ENCODE measurements at regions not wholly inside any gene's neighbourhood (a gene's known extent, or its start where the extent isn't known, plus 50 kb on each side); places are given as distances from the start of the nearest gene placed in this dataset.

DNA sequence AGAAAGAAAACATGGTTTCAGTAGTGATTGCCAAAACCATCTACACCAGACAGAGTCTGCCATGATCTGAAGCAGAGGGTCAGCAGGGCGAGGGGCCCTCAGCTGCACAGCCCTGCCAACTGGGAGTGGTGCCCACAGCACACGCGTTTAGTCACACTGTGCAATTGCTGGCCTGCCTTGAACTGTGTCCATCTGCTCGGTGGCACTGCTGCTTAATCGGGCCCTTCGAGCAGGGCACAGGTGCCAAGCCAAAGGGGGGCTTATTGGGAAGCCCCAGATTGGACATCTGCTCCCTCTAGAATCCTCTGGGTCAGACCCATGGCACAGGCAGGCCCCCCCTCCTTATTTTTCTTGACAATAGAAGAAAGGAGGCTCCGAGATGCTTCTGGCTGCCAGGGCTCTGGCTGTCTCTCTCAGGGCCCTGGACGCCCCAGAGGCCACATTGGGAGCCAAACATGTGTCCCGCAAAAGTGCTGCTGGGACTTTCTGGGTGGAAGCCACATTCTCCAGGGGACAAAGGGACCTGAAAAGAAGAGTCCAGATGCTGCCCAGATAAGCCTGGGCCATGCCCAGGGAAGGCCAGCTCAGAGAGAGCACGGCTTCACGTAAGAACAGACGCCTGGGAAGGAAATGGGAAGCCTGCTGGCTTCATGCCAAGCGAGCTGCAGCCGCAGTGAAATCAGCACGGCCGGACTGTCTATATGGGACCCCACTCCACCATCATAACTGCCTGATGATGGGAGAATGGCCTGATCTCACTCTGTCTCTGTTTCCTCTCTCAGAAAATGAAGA, 349.2 kb downstream of the GADD45G start:
- intact Hi-C loops (cut with micrococcal nuclease; ENCODE audit: unreplicated experiment), result no loop called here
- ATAC-seq (no peak), FAIRE-seq (no peak), DNase-seq (ENCODE audit: low read depth, low spot score) (no peak)
- H3K4me1 ChIP-seq (ENCODE audit: control insufficient read depth, insufficient read depth, low read length), result no peaks in the 10 kb centered on the region
- 59% methylated on average over 16 of the region's 16 CpGs for WGBS (ENCODE audit: insufficient coverage, insufficient replicate concordance, low lambda C conversion rate, missing lambda C conversion rate)
- in situ Hi-C loops (cut with MboI), result no loop called here
- H3K4me2 ChIP-seq (ENCODE audit: control insufficient read depth, insufficient read depth), result no peak overlapping the region
- H3K27ac ChIP-seq (ENCODE audit: control insufficient read depth, insufficient read depth), result no peak overlapping the region
- TF ChIP-seq ZNF24 (IDR thresholded peaks at IDR 0.05) (no peak), SREBF2 (IDR thresholded peaks at IDR 0.05; ENCODE audit: low read length) (no peak), MTA3 (IDR thresholded peaks at IDR 0.05; ENCODE audit: borderline replicate concordance, low read length) (no peak)
- TF ChIP-seq, protein P1, sequence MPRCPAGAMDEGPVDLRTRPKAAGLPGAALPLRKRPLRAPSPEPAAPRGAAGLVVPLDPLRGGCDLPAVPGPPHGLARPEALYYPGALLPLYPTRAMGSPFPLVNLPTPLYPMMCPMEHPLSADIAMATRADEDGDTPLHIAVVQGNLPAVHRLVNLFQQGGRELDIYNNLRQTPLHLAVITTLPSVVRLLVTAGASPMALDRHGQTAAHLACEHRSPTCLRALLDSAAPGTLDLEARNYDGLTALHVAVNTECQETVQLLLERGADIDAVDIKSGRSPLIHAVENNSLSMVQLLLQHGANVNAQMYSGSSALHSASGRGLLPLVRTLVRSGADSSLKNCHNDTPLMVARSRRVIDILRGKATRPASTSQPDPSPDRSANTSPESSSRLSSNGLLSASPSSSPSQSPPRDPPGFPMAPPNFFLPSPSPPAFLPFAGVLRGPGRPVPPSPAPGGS (IDR thresholded peaks at IDR 0.05; ENCODE audit: borderline replicate concordance, insufficient read depth, low read depth, low read length, poor library complexity, severe bottlenecking), result peak; percentile 43
- ChIA-PET RAD21 (ENCODE audit: unreplicated experiment) (no interaction called here), CTCF (no interaction called here), POLR2A (no interaction called here), SMC1A (ENCODE audit: uncharacterized antibody, unreplicated experiment) (no interaction called here)
- H3K9me3 ChIP-seq (replicated peaks; ENCODE audit: control insufficient read depth, insufficient read depth, low read length), result no peaks in the 10 kb centered on the region
- no peak overlapping the region for H2AFZ ChIP-seq (ENCODE audit: control insufficient read depth, low read depth, low read length)
- no peak overlapping the region for H3K4me3 ChIP-seq
- H4K20me1 ChIP-seq (ENCODE audit: control insufficient read depth, insufficient read depth), result no peaks in the 10 kb centered on the region
- H3K9ac ChIP-seq (ENCODE audit: control insufficient read depth, insufficient read depth, low read length), result no peak overlapping the region
- H3K79me2 ChIP-seq (ENCODE audit: control insufficient read depth, insufficient read depth, low read length), result no peaks in the 10 kb centered on the region
- H3K27me3 ChIP-seq (replicated peaks in 1 of 2; ENCODE audit: control insufficient read depth in 2 of 2, insufficient read depth in 2 of 2, low read length in 1 of 2), result no peaks in the 10 kb centered on the region
- BruUV-seq (replicated peaks), result no TSS peak
- H3K36me3 ChIP-seq (ENCODE audit: control insufficient read depth in 2 of 2, insufficient read depth in 2 of 2, low read length in 1 of 2), result no peaks in the 10 kb centered on the region

- no peak for ATAC-seq
- H3K79me2 ChIP-seq (ENCODE audit: control insufficient read depth, insufficient read depth, low read length), result no peaks in the 10 kb centered on the region
- no peak overlapping the region for H2AFZ ChIP-seq (ENCODE audit: control insufficient read depth, low read depth, low read length)
- no peaks in the 10 kb centered on the region for H4K20me1 ChIP-seq (ENCODE audit: control insufficient read depth, insufficient read depth)
- no TSS peak for BruUV-seq (replicated peaks)
- H3K36me3 ChIP-seq (ENCODE audit: control insufficient read depth in 2 of 2, insufficient read depth in 2 of 2, low read length in 1 of 2), result no peaks in the 10 kb centered on the region
- H3K4me1 ChIP-seq (ENCODE audit: control insufficient read depth, insufficient read depth, low read length), result no peaks in the 10 kb centered on the region
- SMC1A ChIA-PET (ENCODE audit: uncharacterized antibody, unreplicated experiment), result no interaction called here
- H3K27ac ChIP-seq (ENCODE audit: control insufficient read depth, insufficient read depth), result no peak overlapping the region
- CTCF ChIA-PET, result no interaction called here
- DNase-seq (ENCODE audit: low read depth, low spot score), result no peak
- POLR2A ChIA-PET, result no interaction called here
- no peak overlapping the region for H3K9ac ChIP-seq (ENCODE audit: control insufficient read depth, insufficient read depth, low read length)
- H3K27me3 ChIP-seq (replicated peaks in 1 of 2; ENCODE audit: control insufficient read depth in 2 of 2, insufficient read depth in 2 of 2, low read length in 1 of 2), result no peaks in the 10 kb centered on the region
- RAD21 ChIA-PET (ENCODE audit: unreplicated experiment), result interaction anchor here (0.5 kb wide), 1 partner anchor 127 kb away, joined by 3 read pairs; no protein-coding TSS in a partner anchor
- intact Hi-C loops (cut with micrococcal nuclease; ENCODE audit: unreplicated experiment) (no loop called here), in situ Hi-C loops (cut with MboI) (no loop called here)
- no peak overlapping the region for H3K4me3 ChIP-seq
- TF ChIP-seq ZNF217 (IDR thresholded peaks at IDR 0.05), result no peak
- no peak for TF ChIP-seq NR2C1 (IDR thresholded peaks at IDR 0.05)
- no peak overlapping the region for H3K4me2 ChIP-seq (ENCODE audit: control insufficient read depth, insufficient read depth)
- WGBS (ENCODE audit: insufficient coverage, insufficient replicate concordance, low lambda C conversion rate, missing lambda C conversion rate), result 39% methylated on average over 2 of the region's 2 CpGs
- no peak for FAIRE-seq
- no peaks in the 10 kb centered on the region for H3K9me3 ChIP-seq (replicated peaks; ENCODE audit: control insufficient read depth, insufficient read depth, low read length)
Observed at GRCh38 chr9:89955144-89955543, 350.3 kb downstream of the GADD45G start.
